CD4-positive, CD25-positive, alpha-beta regulatory T cell (primary cell): ENCODE measurements at regions not wholly inside any gene's neighbourhood (a gene's known extent, or its start where the extent isn't known, plus 50 kb on each side); places are given as distances from the start of the nearest gene placed in this dataset.

ENCODE experiments used
- ATAC-seq, 2 donors: fragments of 150-1000 bp; cut with Tn5 transposase; one replicate each; pipeline ENCODE4 v1.10.0; 2021; ENCODE audit warnings: low read depth in 2 of 2, moderate number of reproducible peaks in 2 of 2, moderate library complexity in 1 of 2
- DNase-seq, 3 donors: peaks; one replicate each; pipeline versions ENCODE4 v3.0.0 to v3.0.0-alpha.2; 2012 to 2022; ENCODE audit warnings: mixed read lengths in 1 of 3
- H3K27ac ChIP-seq: one replicate; pipeline ENCODE4 v1.7.0; 2013; ENCODE audit warnings: mild to moderate bottlenecking, low read length; ENCODE audit not compliant: insufficient read depth, poor library complexity, severe bottlenecking
- H3K27me3 ChIP-seq: one replicate; pipeline ENCODE4 v1.7.0; 2013; ENCODE audit warnings: low read length; ENCODE audit not compliant: control insufficient read depth, insufficient read depth
- H3K36me3 ChIP-seq: one replicate; pipeline ENCODE4 v1.7.0; 2013; ENCODE audit warnings: mild to moderate bottlenecking, low read length, moderate library complexity; ENCODE audit not compliant: control insufficient read depth, insufficient read depth
- H3K4me1 ChIP-seq: 2 replicates; pipeline ENCODE4 v1.7.0; 2013; ENCODE audit warnings: mild to moderate bottlenecking, low read length; ENCODE audit not compliant: insufficient read depth, control insufficient read depth, poor library complexity, severe bottlenecking
- H3K4me3 ChIP-seq: one replicate; pipeline ENCODE4 v1.7.0; 2013; ENCODE audit warnings: low read depth, mild to moderate bottlenecking, low read length, moderate library complexity
- H3K9me3 ChIP-seq, 2 experiments: 1 replicate in 1 of 2; 2 replicates in 1 of 2; pipeline ENCODE4 v1.7.0; 2013; ENCODE audit warnings: low read length in 2 of 2, mild to moderate bottlenecking in 1 of 2, moderate library complexity in 1 of 2; ENCODE audit not compliant: control insufficient read depth in 2 of 2
- H3K27ac Mint-ChIP-seq, 3 donors: one replicate each; pipeline ENCODE4 v1.8.0; 2020 to 2022; ENCODE audit warnings: mild to moderate bottlenecking in 3 of 3, mixed read lengths in 3 of 3, moderate library complexity in 2 of 3
- H3K27me3 Mint-ChIP-seq: one replicate; pipeline ENCODE4 v1.8.0; 2022; ENCODE audit warnings: mild to moderate bottlenecking, mixed read lengths
- H3K36me3 Mint-ChIP-seq: one replicate; pipeline ENCODE4 v1.8.0; 2020; ENCODE audit warnings: mixed read lengths
- H3K4me1 Mint-ChIP-seq, 4 donors: one replicate each; pipeline ENCODE4 v1.8.0; 2020 to 2022; ENCODE audit warnings: mixed read lengths in 4 of 4, mild to moderate bottlenecking in 1 of 4
- H3K4me3 Mint-ChIP-seq, 4 donors: one replicate each; pipeline ENCODE4 v1.8.0; 2020 to 2022; ENCODE audit warnings: mild to moderate bottlenecking in 4 of 4, mixed read lengths in 4 of 4, moderate library complexity in 3 of 4
- H3K9me3 Mint-ChIP-seq, 7 donors: one replicate each; pipeline ENCODE4 v1.8.0; 2020 to 2022; ENCODE audit warnings: mixed read lengths in 7 of 7, mild to moderate bottlenecking in 3 of 7, moderate library complexity in 2 of 7

GRCh38 chr12:24738441-24738840 is 210.5 kb downstream of the BCAT1 start:
- peaks cover 5% of the 10 kb centered on the region for H3K27me3 Mint-ChIP-seq
- H3K4me1 ChIP-seq: no peaks in the 10 kb centered on the region
- no peak overlapping the region for H3K27ac ChIP-seq
- H3K9me3 Mint-ChIP-seq: no peaks in the 10 kb centered on the region
- ATAC-seq (no peak), DNase-seq (no peak)
- H3K9me3 ChIP-seq: no peaks in the 10 kb centered on the region
- no peak overlapping the region for H3K4me3 Mint-ChIP-seq
- H3K4me3 ChIP-seq: no peak overlapping the region
- H3K27me3 ChIP-seq: no peaks in the 10 kb centered on the region
- H3K27ac Mint-ChIP-seq: no peak overlapping the region
- no peaks in the 10 kb centered on the region for H3K36me3 Mint-ChIP-seq
- no peaks in the 10 kb centered on the region for H3K36me3 ChIP-seq
- H3K4me1 Mint-ChIP-seq: peaks cover 0 to 11% (median 4%) of the 10 kb centered on the region in 4 donors

- Mint-ChIP-seq H3K27ac (no peak overlapping the region), H3K27me3 (peaks cover 8% of the 10 kb centered on the region), H3K4me3 (no peak overlapping the region), H3K36me3 (no peaks in the 10 kb centered on the region), H3K9me3 (peaks cover 0 to 1% (median 0%) of the 10 kb centered on the region in 7 donors), H3K4me1 (no peaks in the 10 kb centered on the region)
- Histone ChIP-seq H3K27me3 (no peaks in the 10 kb centered on the region), H3K4me3 (no peak overlapping the region), H3K9me3 (no peaks in the 10 kb centered on the region), H3K4me1 (no peaks in the 10 kb centered on the region), H3K36me3 (no peaks in the 10 kb centered on the region), H3K27ac (no peak overlapping the region)
- ATAC-seq (no peak), DNase-seq (no peak)
Observed at GRCh38 chr12:24731596-24731995, 217.3 kb downstream of the BCAT1 start.

- DNase-seq (no peak), ATAC-seq (no peak)
- Mint-ChIP-seq H3K4me3 (no peak overlapping the region), H3K4me1 (no peaks in the 10 kb centered on the region), H3K9me3 (peaks cover 0 to 1% (median 0%) of the 10 kb centered on the region in 7 donors), H3K36me3 (no peaks in the 10 kb centered on the region), H3K27me3 (peaks cover 8% of the 10 kb centered on the region), H3K27ac (no peak overlapping the region)
- no peaks in the 10 kb centered on the region for H3K4me1 ChIP-seq
- no peaks in the 10 kb centered on the region for H3K27me3 ChIP-seq
- H3K9me3 ChIP-seq: no peaks in the 10 kb centered on the region
- H3K36me3 ChIP-seq: no peaks in the 10 kb centered on the region
- no peak overlapping the region for H3K4me3 ChIP-seq
- H3K27ac ChIP-seq: no peak overlapping the region
Observed at GRCh38 chr12:24730489-24730896, 218.4 kb downstream of the BCAT1 start.

GRCh38 chr12:24728826-24729225 is 220.1 kb downstream of the BCAT1 start:
- Mint-ChIP-seq H3K36me3 (no peaks in the 10 kb centered on the region), H3K27ac (no peak overlapping the region), H3K9me3 (peaks cover 0 to 1% (median 0%) of the 10 kb centered on the region in 7 donors), H3K4me3 (no peak overlapping the region), H3K4me1 (no peaks in the 10 kb centered on the region), H3K27me3 (peaks cover 8% of the 10 kb centered on the region)
- ATAC-seq (no peak), DNase-seq (no peak)
- Histone ChIP-seq H3K4me3 (no peak overlapping the region), H3K27ac (no peak overlapping the region), H3K27me3 (no peaks in the 10 kb centered on the region), H3K4me1 (no peaks in the 10 kb centered on the region), H3K9me3 (no peaks in the 10 kb centered on the region), H3K36me3 (no peaks in the 10 kb centered on the region)

GRCh38 chr12:24728366-24728765 is 220.5 kb downstream of the BCAT1 start:
- Mint-ChIP-seq H3K9me3 (peaks cover 0 to 1% (median 0%) of the 10 kb centered on the region in 7 donors), H3K4me1 (no peaks in the 10 kb centered on the region), H3K4me3 (no peak overlapping the region), H3K36me3 (no peaks in the 10 kb centered on the region), H3K27me3 (peaks cover 8% of the 10 kb centered on the region), H3K27ac (no peak overlapping the region)
- no peak for DNase-seq
- no peaks in the 10 kb centered on the region for H3K4me1 ChIP-seq
- no peak overlapping the region for H3K4me3 ChIP-seq
- ATAC-seq: no peak
- H3K36me3 ChIP-seq: no peaks in the 10 kb centered on the region
- no peaks in the 10 kb centered on the region for H3K9me3 ChIP-seq
- H3K27ac ChIP-seq: no peak overlapping the region
- H3K27me3 ChIP-seq: no peaks in the 10 kb centered on the region

- no peaks in the 10 kb centered on the region for H3K36me3 Mint-ChIP-seq
- Histone ChIP-seq H3K27me3 (no peaks in the 10 kb centered on the region), H3K4me1 (no peaks in the 10 kb centered on the region), H3K27ac (no peak overlapping the region), H3K4me3 (no peak overlapping the region), H3K36me3 (no peaks in the 10 kb centered on the region), H3K9me3 (no peaks in the 10 kb centered on the region)
- H3K27me3 Mint-ChIP-seq: peaks cover 13% of the 10 kb centered on the region
- H3K27ac Mint-ChIP-seq: no peak overlapping the region
- peaks cover 0 to 2% (median 1%) of the 10 kb centered on the region in 7 donors for H3K9me3 Mint-ChIP-seq
- DNase-seq (no peak), ATAC-seq (no peak)
- no peak overlapping the region for H3K4me3 Mint-ChIP-seq
- no peaks in the 10 kb centered on the region for H3K4me1 Mint-ChIP-seq
Observed at GRCh38 chr12:24725616-24726015, 223.3 kb downstream of the BCAT1 start.

- no peak overlapping the region for H3K27ac Mint-ChIP-seq
- H3K4me3 Mint-ChIP-seq: no peak overlapping the region
- Histone ChIP-seq H3K4me1 (no peaks in the 10 kb centered on the region), H3K27me3 (no peaks in the 10 kb centered on the region), H3K27ac (no peak overlapping the region), H3K9me3 (no peaks in the 10 kb centered on the region), H3K4me3 (no peak overlapping the region), H3K36me3 (no peaks in the 10 kb centered on the region)
- H3K27me3 Mint-ChIP-seq: peaks cover 13% of the 10 kb centered on the region
- no peaks in the 10 kb centered on the region for H3K36me3 Mint-ChIP-seq
- no peak for ATAC-seq
- no peak for DNase-seq
- peaks cover 0 to 2% (median 0%) of the 10 kb centered on the region in 4 donors for H3K4me1 Mint-ChIP-seq
- peaks cover 0 to 2% (median 1%) of the 10 kb centered on the region in 7 donors for H3K9me3 Mint-ChIP-seq
Observed at GRCh38 chr12:24724814-24725213, 224.1 kb downstream of the BCAT1 start.

- Mint-ChIP-seq H3K4me1 (peaks cover 2 to 12% (median 3%) of the 10 kb centered on the region in 4 donors), H3K4me3 (no peak overlapping the region), H3K27ac (no peak overlapping the region), H3K36me3 (no peaks in the 10 kb centered on the region), H3K27me3 (peaks cover 9% of the 10 kb centered on the region), H3K9me3 (peaks cover 0 to 3% (median 1%) of the 10 kb centered on the region in 7 donors)
- Histone ChIP-seq H3K9me3 (no peaks in the 10 kb centered on the region), H3K4me3 (no peak overlapping the region), H3K36me3 (no peaks in the 10 kb centered on the region), H3K27ac (no peak overlapping the region), H3K4me1 (no peaks in the 10 kb centered on the region), H3K27me3 (no peaks in the 10 kb centered on the region)
- ATAC-seq: no peak
- DNase-seq: no peak
Observed at GRCh38 chr12:24723759-24724158, 225.1 kb downstream of the BCAT1 start.
